ENCODE measurements at regions not wholly inside any gene's neighbourhood (a gene's known extent, or its start where the extent isn't known, plus 50 kb on each side); places are given as distances from the start of the nearest gene placed in this dataset.

GRCh38 chr2:181332044-181332605 lies 125.1 kb upstream of the ITGA4 start:
- TF ChIP-seq CTCF (IDR thresholded peaks at IDR 0.05) (no peak), EP300 (IDR thresholded peaks at IDR 0.05) (no peak), POLR2AphosphoS5 (IDR thresholded peaks at IDR 0.05) (no peak)

All from esophagus muscularis mucosa (tissue), 4 donors.